SH-SY5Y (cell line): ENCODE measurements at regions not wholly inside any gene's neighbourhood (a gene's known extent, or its start where the extent isn't known, plus 50 kb on each side); places are given as distances from the start of the nearest gene placed in this dataset.

Experiments used
- GATA2 ChIP-seq: IDR thresholded peaks from 2 replicates; pipeline ENCODE4 v1.6.1; 2011; ENCODE audit warnings: mild to moderate bottlenecking, low read depth, low read length
- GATA3 ChIP-seq: IDR thresholded peaks from 2 replicates; pipeline ENCODE4 v1.6.1; 2011; ENCODE audit warnings: low read depth, mild to moderate bottlenecking, low read length, moderate library complexity

DNA sequence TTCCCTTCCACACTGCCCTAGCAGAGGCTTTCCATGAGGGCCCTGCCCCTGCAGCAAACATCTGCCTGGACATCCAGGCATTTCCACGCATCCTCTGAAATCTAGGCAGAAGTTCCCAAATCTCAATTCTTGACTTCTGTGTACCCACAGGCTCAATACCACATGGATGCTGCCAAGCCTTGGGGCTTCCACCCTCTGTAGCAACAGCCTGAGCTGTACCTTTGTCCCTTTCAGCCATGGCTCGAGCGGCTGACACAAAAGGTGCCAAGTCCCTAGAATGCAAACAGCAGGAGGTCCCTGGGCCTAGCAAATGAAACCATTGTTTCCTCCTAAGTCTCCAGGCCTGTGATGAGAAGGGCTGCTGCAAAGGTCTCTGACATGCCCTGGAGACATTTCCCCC, 744.5 kb upstream of the LINC00305 start:
- no peak for TF ChIP-seq GATA2
- TF ChIP-seq GATA3, result no peak
